Type B pancreatic cell (in vitro differentiated cells): ENCODE measurements at regions not wholly inside any gene's neighbourhood (a gene's known extent, or its start where the extent isn't known, plus 50 kb on each side); places are given as distances from the start of the nearest gene placed in this dataset.

ENCODE experiments used
- DNase-seq: peaks from one replicate; pipeline ENCODE4 v3.0.0; 2021; ENCODE audit warnings: mixed read lengths; ENCODE audit not compliant: unreplicated experiment; ENCODE audit errors: extremely low spot score
- H3K27ac Mint-ChIP-seq: 2 replicates; pipeline ENCODE4 v1.8.0; 2021; ENCODE audit warnings: mild to moderate bottlenecking, mixed read lengths
- H3K27me3 Mint-ChIP-seq: 2 replicates; pipeline ENCODE4 v1.8.0; 2021; ENCODE audit warnings: mixed read lengths
- H3K36me3 Mint-ChIP-seq: 2 replicates; pipeline ENCODE4 v1.8.0; 2021; ENCODE audit warnings: mixed read lengths
- H3K4me1 Mint-ChIP-seq: one replicate; pipeline ENCODE4 v1.8.0; 2021; ENCODE audit warnings: mixed read lengths; ENCODE audit not compliant: unreplicated experiment
- H3K4me3 Mint-ChIP-seq: 2 replicates; pipeline ENCODE4 v1.8.0; 2021; ENCODE audit warnings: mild to moderate bottlenecking, mixed read lengths
- H3K9me3 Mint-ChIP-seq: 2 replicates; pipeline ENCODE4 v1.8.0; 2021; ENCODE audit warnings: mixed read lengths
- CTCF ChIP-seq: fragments of 200-600 bp; sonication (generic); conservative IDR thresholded peaks from 2 replicates; pipeline ENCODE4 v1.5.0; 2021; ENCODE audit warnings: antibody characterized with exemption, mild to moderate bottlenecking

- Mint-ChIP-seq H3K36me3 (no peaks in the 10 kb centered on the region), H3K27me3 (no peaks in the 10 kb centered on the region), H3K9me3 (no peaks in the 10 kb centered on the region), H3K4me3 (no peak overlapping the region), H3K4me1 (no peaks in the 10 kb centered on the region), H3K27ac (no peak overlapping the region)
- no peak for TF ChIP-seq CTCF
- DNase-seq = no peak
Observed at GRCh38 chr14:83251402-83251801, 1717.7 kb upstream of the SEL1L start.

GRCh38 chr14:83253870-83254269, 1720.2 kb upstream of the SEL1L start:
- DNase-seq = no peak
- Mint-ChIP-seq H3K27me3 (no peaks in the 10 kb centered on the region), H3K9me3 (no peaks in the 10 kb centered on the region), H3K36me3 (no peaks in the 10 kb centered on the region), H3K27ac (no peak overlapping the region), H3K4me3 (no peak overlapping the region), H3K4me1 (no peaks in the 10 kb centered on the region)
- TF ChIP-seq CTCF = no peak

GRCh38 chr14:83255015-83255726, 1721.5 kb upstream of the SEL1L start:
- no peaks in the 10 kb centered on the region for H3K27me3 Mint-ChIP-seq
- no peak for DNase-seq
- H3K4me3 Mint-ChIP-seq = no peak overlapping the region
- TF ChIP-seq CTCF = no peak
- no peak overlapping the region for H3K27ac Mint-ChIP-seq
- no peaks in the 10 kb centered on the region for H3K36me3 Mint-ChIP-seq
- H3K4me1 Mint-ChIP-seq = no peaks in the 10 kb centered on the region
- no peaks in the 10 kb centered on the region for H3K9me3 Mint-ChIP-seq

- Mint-ChIP-seq H3K4me3 (no peak overlapping the region), H3K9me3 (peaks cover under 1% of the 10 kb centered on the region), H3K27me3 (no peaks in the 10 kb centered on the region), H3K36me3 (no peaks in the 10 kb centered on the region), H3K4me1 (no peaks in the 10 kb centered on the region), H3K27ac (no peak overlapping the region)
- DNase-seq = no peak
- no peak for TF ChIP-seq CTCF
Observed at GRCh38 chr14:83255727-83256090, 1722.1 kb upstream of the SEL1L start.

- Mint-ChIP-seq H3K4me1 (no peaks in the 10 kb centered on the region), H3K36me3 (no peaks in the 10 kb centered on the region), H3K27me3 (no peaks in the 10 kb centered on the region), H3K4me3 (no peak overlapping the region), H3K9me3 (peaks cover 5% of the 10 kb centered on the region), H3K27ac (no peak overlapping the region)
- DNase-seq = no peak
- no peak for TF ChIP-seq CTCF
Observed at GRCh38 chr14:83257466-83258439, 1724.1 kb upstream of the SEL1L start.
